ENCODE measurements at regions not wholly inside any gene's neighbourhood (a gene's known extent, or its start where the extent isn't known, plus 50 kb on each side); places are given as distances from the start of the nearest gene placed in this dataset.

DNA sequence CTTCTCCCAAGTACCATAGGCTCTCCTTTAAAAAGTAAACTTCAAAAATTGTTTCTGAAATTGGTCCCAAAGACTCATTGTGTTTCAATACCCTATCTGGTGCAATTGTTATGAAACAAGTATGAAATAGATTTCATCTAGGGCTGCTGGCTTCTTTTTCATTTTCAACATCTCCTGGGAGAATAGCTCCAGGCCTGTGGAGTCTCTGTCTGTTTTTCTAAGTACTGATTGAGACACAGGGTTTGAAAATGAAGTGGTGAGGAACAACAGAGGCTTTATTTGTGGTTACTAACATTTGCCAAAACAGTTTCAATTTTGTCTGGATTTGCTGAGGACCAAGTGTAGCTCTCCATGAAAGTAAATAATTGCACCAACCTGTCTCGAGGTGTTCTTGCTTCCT is 315.9 kb upstream of the LRATD1 start:
- TF ChIP-seq GATA2 (IDR thresholded peaks at IDR 0.05; ENCODE audit: low read depth, low read length) (no peak), GATA3 (IDR thresholded peaks at IDR 0.05; ENCODE audit: low read depth, low read length) (no peak)

Measured in SH-SY5Y (cell line).